HG02798 (cell line): ENCODE measurements at regions not wholly inside any gene's neighbourhood (a gene's known extent, or its start where the extent isn't known, plus 50 kb on each side); places are given as distances from the start of the nearest gene placed in this dataset.
A peak's percentile ranks its signal among the peaks of the same experiment; 100 is the strongest.

ENCODE experiments used
- ATAC-seq: cut with Tn5 transposase; IDR thresholded peaks from one replicate; pipeline ENCODE4 v1.9.1; 2021; ENCODE audit warnings: mild to moderate bottlenecking; ENCODE audit not compliant: unreplicated experiment, poor library complexity

GRCh38 chrX:79645749-79646148 lies 278.6 kb upstream of the ITM2A start:
- peak; percentile 71 for ATAC-seq

- ATAC-seq, result no peak
These were observed 264.4 kb upstream of the ITM2A start for GRCh38 chrX:79631526-79631925.

- ATAC-seq, result peak; percentile 75
These were observed 263.2 kb upstream of the ITM2A start for GRCh38 chrX:79630033-79631009.

DNA sequence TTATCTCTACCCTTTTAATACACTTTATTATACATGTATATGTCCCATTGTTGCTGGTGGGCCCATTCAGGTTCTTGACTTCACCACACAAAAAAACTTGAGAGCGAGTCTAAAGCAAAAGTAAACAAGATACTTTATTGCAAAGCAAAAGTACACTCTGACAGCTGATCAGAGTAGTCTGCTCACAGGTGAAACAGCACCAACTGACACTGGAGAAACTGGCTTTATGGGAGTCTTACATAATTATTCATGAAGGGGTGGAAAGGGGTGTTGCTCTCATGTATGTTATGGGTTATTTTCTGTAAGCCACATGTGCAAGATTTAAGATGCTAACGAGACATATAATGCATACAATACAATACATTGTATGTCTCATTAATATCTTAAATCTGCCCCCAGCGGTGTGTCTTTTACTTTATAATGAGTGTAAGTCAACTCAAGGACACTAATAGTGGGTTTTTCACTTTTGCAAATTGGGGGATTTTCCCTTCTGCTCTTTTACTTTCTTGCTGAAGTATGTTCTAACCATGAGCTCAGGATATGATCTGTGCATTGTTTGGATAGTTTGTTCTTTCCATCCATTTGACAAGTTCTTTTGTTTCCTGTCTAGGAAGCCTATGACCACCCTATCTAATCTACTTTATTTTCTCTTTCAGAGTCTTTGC lies 256.1 kb upstream of the ITM2A start:
- peak; percentile 43 for ATAC-seq

DNA sequence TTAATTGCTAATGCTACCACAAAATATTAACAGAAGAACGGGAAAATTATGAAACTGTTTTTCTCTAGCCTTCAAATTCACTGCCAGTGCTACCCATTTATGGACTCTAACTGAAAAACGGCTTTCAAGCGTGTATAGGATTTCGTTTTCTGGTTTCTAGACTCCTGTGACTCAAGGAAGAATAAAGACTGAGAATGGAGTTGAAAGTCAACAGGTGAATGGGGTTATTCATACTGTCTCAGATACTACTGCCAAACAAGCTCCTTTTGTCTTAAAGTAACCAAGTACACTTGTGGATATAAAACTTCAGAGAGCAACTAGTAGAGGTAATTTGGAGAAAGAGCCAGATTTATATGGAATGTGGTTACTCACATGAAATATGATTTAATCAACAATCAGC lies 251.1 kb upstream of the ITM2A start:
- ATAC-seq, result no peak

DNA sequence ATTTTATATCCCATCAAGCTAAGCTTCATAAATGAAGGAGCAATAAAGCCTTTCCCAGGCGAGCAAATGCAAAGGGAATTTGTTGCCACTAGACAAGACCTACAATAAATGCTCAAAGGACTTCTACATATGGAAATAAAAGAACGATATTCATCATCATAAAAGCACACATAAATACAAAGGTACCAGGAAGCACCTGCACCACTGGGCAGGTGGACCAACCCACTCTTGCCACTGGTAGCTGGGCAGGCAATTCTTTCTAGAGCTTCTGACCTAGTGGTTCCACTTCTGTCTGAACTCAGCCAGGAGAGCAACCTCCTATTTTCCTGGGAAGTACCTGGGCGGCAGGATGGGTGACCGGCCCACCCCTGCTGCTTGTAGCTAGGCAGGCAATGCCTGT lies 237.2 kb upstream of the ITM2A start:
- ATAC-seq, result no peak

DNA sequence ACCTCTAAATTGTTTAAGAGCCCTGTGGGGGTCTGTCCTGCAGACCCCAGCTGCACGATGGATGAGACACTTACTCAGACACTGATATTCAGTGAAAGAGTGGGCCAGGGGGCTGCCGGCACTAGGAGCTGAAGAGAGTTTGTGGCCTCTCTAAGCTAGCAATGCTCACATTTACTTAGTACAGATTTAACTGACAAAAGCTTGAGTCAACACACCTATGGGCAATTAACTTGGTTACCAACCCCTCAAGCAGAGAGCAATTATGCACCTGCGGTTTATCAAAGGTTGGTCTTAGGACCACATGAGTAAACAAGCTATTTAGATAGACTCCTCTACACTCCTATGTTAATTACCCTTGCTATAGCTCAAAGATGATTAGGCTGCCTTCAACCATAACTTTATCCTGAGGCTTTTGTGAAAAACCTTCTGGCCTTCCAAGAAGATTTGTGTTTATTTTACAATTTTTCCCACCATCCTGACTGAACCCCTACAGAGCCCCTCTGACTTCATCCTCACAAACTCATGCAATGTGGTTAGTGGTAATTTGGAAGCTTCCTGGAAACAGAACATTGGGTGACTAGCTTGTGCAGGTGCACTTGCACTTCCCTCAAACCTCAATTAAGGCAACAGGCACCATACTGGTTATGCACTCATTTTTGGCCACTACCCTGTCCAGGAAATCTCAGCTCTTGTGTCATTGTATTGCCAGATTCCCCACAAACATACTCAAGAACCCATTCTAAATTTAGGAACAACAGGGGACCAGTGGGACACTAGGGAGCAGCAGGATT lies 234.4 kb upstream of the ITM2A start:
- ATAC-seq, result no peak

GRCh38 chrX:79592259-79592658 lies 225.1 kb upstream of the ITM2A start:
- ATAC-seq, result no peak

DNA sequence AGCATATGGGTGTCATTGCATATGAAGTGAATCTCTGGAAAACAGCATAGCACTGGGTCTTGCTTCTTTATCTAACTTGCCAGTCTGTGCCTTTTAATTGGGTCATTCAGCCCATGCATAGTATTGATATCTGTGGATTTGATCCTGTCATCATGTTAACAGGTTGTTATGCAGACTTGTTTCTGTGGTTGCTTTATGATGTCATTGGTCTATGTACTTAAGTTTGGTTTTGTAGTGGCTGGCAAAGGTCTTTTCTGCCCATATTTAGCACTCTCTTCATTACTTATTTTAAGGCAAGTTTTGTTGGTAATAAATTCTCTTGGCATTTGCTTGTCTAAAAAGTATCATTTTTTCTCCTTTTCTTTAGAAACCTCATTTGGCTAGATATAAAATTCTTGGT lies 221.1 kb upstream of the ITM2A start:
- no peak for ATAC-seq

DNA sequence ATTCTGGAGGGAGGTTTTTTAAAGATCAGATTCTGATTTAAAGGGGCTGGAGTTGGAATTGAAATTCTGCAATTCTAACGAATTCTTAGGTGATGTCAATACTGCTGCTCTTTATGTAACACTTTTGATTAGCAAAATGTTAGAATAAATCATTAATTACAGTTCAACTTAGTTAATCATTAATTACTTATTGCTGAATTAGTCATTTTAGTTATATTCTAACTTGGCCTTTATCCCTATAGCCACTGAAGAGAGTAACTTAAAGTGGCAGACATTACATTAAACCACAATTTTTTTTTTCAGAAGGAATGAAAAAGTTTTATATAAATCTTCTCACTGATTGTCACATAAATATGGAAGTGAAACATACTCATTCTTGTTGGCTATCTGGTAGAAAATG lies 206.6 kb upstream of the ITM2A start:
- no peak for ATAC-seq

DNA sequence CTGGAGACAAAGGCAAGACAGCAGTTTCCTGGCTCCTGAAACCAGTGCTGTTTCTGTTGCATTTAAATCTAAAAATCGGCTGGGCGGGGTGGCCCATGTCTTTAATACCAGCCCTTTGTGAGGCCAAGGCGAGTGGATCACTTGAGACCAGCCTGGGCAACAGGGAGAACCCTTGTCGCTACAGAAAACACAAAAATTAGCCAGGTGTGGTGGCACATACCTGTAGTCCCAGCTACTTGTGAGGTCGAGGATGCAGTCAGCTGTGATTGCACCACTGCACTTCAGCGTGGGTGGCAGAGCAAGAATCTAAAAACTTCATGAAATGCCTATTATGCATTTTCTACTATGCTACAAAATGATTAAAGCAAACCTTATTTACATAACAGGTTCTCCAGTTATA lies 205.4 kb upstream of the ITM2A start:
- no peak for ATAC-seq

- ATAC-seq, result no peak
These were observed 203.5 kb upstream of the ITM2A start for GRCh38 chrX:79570524-79571240.

- ATAC-seq, result no peak
These were observed 201.2 kb upstream of the ITM2A start for GRCh38 chrX:79568309-79568708.

DNA sequence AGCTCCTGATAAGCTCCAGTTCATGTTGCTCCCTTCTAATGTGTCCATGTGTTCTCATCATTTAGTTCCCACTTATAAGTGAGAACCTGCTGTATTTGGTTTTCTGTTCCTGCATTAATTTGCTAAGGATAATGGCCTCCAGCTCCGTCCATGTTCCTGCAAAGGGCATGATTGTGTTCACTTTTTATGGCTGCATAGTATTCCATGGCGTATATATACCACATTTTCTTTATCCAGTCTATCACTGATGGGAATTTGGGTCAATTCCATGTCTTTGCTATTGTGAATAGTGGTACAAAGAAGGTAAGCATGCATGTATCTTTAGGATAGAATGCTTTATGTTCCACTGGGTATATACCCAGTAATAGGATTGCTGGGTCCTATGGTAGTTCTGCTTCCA lies 197.2 kb upstream of the ITM2A start:
- ATAC-seq, result no peak

GRCh38 chrX:79559290-79559689 lies 192.2 kb upstream of the ITM2A start:
- ATAC-seq, result no peak

DNA sequence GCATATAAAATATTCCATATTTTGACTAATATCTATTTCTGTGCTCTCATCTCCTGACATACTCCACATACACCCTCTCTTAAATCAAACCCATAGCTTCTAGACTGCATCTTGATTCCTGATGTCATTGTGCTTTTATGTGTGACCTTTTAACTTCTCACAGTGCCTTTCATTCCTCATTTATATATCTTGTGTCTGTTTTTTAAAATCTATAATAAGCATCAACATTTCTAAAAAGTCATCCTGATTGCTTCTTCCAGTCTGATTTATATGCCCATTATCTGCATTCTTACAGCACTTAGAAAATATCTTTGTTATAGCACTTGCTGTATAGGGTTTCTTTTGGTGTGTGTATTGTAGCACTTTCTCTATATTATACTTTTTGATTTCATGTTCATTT lies 190.1 kb upstream of the ITM2A start:
- no peak for ATAC-seq

DNA sequence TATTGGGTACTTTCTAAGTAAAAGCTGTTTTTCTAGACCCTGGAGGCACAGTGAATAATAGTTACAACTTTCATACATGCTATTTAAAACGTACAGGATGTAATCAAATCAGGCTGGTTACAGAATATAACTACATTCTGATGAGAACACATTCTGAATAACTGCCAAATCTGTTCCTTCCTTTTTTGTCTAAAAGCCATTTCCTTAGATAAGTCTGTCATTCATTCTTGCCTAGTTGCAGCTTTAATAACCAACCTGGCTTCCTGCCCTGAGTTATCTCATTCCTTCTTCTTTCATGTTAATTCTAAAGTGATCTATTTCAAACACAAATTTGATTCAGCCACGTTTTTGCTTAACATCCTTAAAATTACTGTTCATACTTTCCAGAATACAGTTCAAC lies 189.7 kb upstream of the ITM2A start:
- no peak for ATAC-seq

DNA sequence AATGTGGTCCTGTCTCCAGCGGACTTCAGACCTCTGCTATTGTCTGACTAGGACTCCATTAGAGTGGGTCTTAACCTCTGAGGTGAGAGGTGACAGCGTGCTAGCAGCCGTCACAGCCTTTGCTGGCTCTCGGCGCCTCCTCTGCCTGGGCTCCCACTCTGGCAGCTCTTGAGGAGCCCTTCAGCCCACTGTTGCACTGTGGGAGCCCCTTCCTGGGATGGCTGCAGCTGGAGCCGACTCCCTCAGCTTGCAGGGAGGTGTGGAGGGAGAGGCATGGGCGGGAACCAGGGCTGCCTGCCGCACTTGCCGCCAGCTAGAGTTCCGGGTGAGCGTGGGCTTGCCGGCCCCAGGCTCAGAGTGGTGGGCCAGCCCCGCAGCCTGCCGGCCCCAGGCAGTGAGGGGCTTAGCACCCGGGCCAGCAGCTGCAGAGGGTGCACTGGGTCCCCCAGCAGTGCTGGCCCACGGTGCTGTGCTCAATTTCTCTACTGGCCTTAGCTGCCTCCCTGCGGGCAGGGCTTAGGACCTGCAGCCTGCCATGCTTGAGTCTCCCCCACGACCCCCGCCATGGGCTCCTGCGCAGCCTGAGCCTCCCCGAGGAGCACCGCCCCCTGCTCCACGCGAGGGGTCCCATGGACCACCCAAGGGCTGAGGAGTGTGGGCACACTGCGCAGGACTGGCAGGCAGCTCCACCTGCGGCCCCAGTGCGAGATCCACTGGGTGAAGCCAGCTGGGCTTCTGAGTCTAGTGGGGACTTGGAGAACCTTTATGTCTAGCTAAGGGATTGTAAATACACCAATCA lies 163.4 kb upstream of the ITM2A start:
- ATAC-seq, result no peak

DNA sequence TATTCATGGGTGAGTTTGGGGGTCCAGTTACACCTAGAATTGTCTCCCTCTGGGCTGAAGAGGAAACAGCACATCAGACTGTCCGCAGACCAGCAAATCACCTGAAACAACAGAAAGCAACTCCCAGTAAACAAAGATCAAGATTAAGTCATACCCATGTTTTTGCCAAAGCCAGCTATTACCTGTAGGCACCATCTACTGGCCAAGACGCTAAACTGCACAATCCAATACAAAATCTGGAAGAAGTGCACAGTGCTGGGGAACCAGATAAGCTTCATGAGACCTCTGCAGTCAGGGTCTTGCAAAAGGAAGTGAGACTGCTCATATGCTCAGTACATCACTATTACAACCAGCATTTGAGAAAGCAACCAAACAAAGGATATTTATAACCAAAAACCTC lies 157.5 kb upstream of the ITM2A start:
- no peak for ATAC-seq

GRCh38 chrX:79515529-79515928 lies 148.4 kb upstream of the ITM2A start:
- no peak for ATAC-seq
